GM13977 (cell line): ENCODE measurements at regions not wholly inside any gene's neighbourhood (a gene's known extent, or its start where the extent isn't known, plus 50 kb on each side); places are given as distances from the start of the nearest gene placed in this dataset.

Experiments used
- DNase-seq: peaks from one replicate; pipeline ENCODE4 v3.0.0; 2012; ENCODE audit warnings: low spot score
- CTCF ChIP-seq: IDR thresholded peaks from 2 replicates; pipeline ENCODE4 v1.5.1; 2012; ENCODE audit warnings: mild to moderate bottlenecking, control low read depth; ENCODE audit not compliant: insufficient read depth; ENCODE audit errors: extremely low read depth, missing control alignments
- in situ Hi-C: fragments of 300-500 bp; cut with MboI; formaldehyde crosslinking; loops from one replicate; pipeline ENCODE4 v1.12.0; 2022; ENCODE audit warnings: low sequenced_read_pairs, low pct_unique_long_range_greater_than_20kb, mixed read lengths, inconsistent platforms; ENCODE audit not compliant: unreplicated experiment

- in situ Hi-C loops: no loop called here
- TF ChIP-seq CTCF: no peak
Observed at GRCh38 chr4:112818594-112818965, 181.6 kb downstream of the LARP7 start.

DNA sequence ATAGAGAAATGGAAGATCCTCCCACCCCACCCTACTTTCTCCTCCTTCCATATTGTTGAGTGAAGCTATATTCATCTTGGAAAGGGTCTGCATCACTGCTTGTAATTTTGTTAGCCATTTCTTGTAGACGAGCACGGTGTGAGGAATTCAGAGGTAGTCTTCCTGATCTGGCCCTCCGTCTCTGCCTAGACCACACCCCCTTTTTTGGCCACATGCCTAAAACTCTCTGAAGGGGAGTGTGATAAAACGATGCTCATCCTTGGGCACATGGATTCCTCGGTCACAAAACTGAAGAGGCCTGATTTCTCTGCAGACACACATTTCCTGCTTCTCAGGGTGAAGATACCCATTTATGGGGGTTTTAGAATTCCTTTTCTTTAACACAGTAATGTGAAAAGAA lies 182.8 kb downstream of the LARP7 start:
- in situ Hi-C loops: no loop called here
- no peak for DNase-seq
- TF ChIP-seq CTCF: no peak

More at GRCh38 chr4:112818594-112818965, 181.6 kb downstream of the LARP7 start:
- DNase-seq: peak; percentile 39

DNA sequence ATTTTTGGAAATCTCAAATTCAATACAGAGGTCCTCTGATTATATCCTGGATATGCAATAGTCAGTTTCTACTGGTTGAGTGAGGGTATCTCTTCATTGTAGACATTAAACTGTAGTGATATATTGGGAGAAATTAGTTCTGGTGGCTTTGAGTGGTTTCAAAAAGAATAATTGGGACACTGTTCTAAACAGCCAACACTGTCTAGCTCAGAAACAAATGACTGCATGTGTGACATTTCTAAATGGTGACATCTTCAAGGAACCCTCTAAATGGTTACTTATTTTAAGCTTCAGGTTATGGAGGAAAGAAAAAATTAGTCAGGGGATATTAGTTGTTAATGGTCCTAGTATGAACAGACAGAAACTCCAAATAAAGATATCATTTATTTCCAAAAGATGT lies 186.2 kb downstream of the LARP7 start:
- TF ChIP-seq CTCF: no peak
- in situ Hi-C loops: no loop called here
- DNase-seq: no peak

GRCh38 chr4:112823606-112824005 lies 186.7 kb downstream of the LARP7 start:
- no peak for DNase-seq
- TF ChIP-seq CTCF: no peak
- in situ Hi-C loops: no loop called here

- no peak for DNase-seq
- in situ Hi-C loops: no loop called here
- TF ChIP-seq CTCF: no peak
Observed at GRCh38 chr4:112830753-112831386, 193.9 kb downstream of the LARP7 start.

DNA sequence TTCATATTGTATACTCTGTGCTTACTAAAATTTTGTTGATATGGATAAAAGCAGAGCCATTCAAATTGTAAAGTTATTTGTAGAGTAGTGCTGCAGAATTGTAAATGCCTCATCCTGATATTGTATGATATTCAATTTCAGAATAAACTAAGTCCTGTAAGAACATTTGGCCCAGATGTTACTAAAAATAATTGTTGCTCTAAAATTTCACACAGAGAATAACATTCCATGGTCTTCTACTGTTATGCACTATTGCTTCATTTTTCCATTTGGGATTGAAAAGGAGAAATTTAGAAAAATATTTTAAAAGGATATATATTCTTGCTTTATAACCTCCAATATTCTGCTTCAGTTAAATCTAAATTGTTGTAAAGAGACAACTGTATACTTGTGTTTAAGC lies 195.6 kb downstream of the LARP7 start:
- in situ Hi-C loops: no loop called here
- DNase-seq: no peak

More for the DNA sequence above, 195.6 kb downstream of the LARP7 start:
- TF ChIP-seq CTCF: no peak
